DND-41 (cell line): ENCODE measurements at regions not wholly inside any gene's neighbourhood (a gene's known extent, or its start where the extent isn't known, plus 50 kb on each side); places are given as distances from the start of the nearest gene placed in this dataset.

Experiments
- ATAC-seq: fragments of 200-7000 bp; cut with Tn5 transposase; 3 replicates; pipeline ENCODE4 v1.9.1; 2021; ENCODE audit warnings: low read depth; ENCODE audit not compliant: insufficient read depth
- DNase-seq: peaks from one replicate; pipeline ENCODE4 v3.0.0-alpha.2; 2020
- H2AFZ ChIP-seq: 2 replicates; pipeline ENCODE4 v1.6.0; 2012; ENCODE audit warnings: low read depth, low read length
- H3K27ac ChIP-seq: 2 replicates; pipeline ENCODE4 v1.5.1; 2012; ENCODE audit warnings: low read length, inconsistent platforms
- H3K27me3 ChIP-seq: fragments of 200-600 bp; sonication (generic); 2 replicates; pipeline ENCODE4 v1.6.0; 2012; ENCODE audit warnings: low read length, mild to moderate bottlenecking, inconsistent platforms; ENCODE audit not compliant: insufficient read depth, poor library complexity
- H3K36me3 ChIP-seq: 2 replicates; pipeline ENCODE4 v1.5.1; 2012; ENCODE audit warnings: low read length, inconsistent platforms; ENCODE audit not compliant: insufficient read depth
- H3K4me1 ChIP-seq: 2 replicates; pipeline ENCODE4 v1.5.1; 2012; ENCODE audit warnings: mild to moderate bottlenecking, low read length; ENCODE audit not compliant: insufficient read depth
- H3K4me2 ChIP-seq: 2 replicates; pipeline ENCODE4 v1.6.0; 2012; ENCODE audit warnings: mild to moderate bottlenecking, moderate library complexity, low read length, inconsistent platforms; ENCODE audit not compliant: insufficient read depth
- H3K4me3 ChIP-seq, 2 experiments: fragments of 200-600 bp in 1 of 2; shearing (Covaris generic) in 1 of 2; 2 replicates each; pipeline ENCODE4 v1.5.1; 2012 to 2016; ENCODE audit warnings: inconsistent platforms in 2 of 2, low read length in 2 of 2, mild to moderate bottlenecking in 2 of 2, low read depth in 1 of 2, moderate library complexity in 1 of 2
- H3K79me2 ChIP-seq: 2 replicates; pipeline ENCODE4 v1.6.0; 2012; ENCODE audit warnings: low read length, inconsistent platforms; ENCODE audit not compliant: insufficient read depth
- H3K9ac ChIP-seq: 2 replicates; pipeline ENCODE4 v1.6.0; 2012; ENCODE audit warnings: low read depth, mild to moderate bottlenecking, inconsistent platforms, low read length, moderate library complexity
- H3K9me3 ChIP-seq: 2 replicates; pipeline ENCODE4 v1.5.1; 2012; ENCODE audit warnings: low read length, moderate library complexity, mild to moderate bottlenecking, inconsistent platforms; ENCODE audit not compliant: insufficient read depth, severe bottlenecking
- H4K20me1 ChIP-seq: 2 replicates; pipeline ENCODE4 v1.6.0; 2012; ENCODE audit warnings: low read length; ENCODE audit not compliant: insufficient read depth
- CTCF ChIP-seq: IDR thresholded peaks from 2 replicates; pipeline ENCODE4 v1.5.1; 2012; ENCODE audit warnings: borderline replicate concordance, low read length, moderate library complexity, mild to moderate bottlenecking; ENCODE audit not compliant: poor library complexity, severe bottlenecking; ENCODE audit errors: extremely low read depth
- EZH2 ChIP-seq: IDR thresholded peaks from 3 replicates; pipeline ENCODE4 v1.6.1; 2012; ENCODE audit warnings: borderline replicate concordance, low read depth, mild to moderate bottlenecking, moderate library complexity, low read length, inconsistent platforms; ENCODE audit not compliant: severe bottlenecking

GRCh38 chr19:30253581-30253996 is 118.6 kb upstream of the ZNF536 start:
- Histone ChIP-seq H3K4me1 (no peaks in the 10 kb centered on the region), H3K27ac (no peak overlapping the region), H3K9ac (no peak overlapping the region), H3K4me2 (no peak overlapping the region), H3K79me2 (no peaks in the 10 kb centered on the region), H2AFZ (no peak overlapping the region), H3K36me3 (no peaks in the 10 kb centered on the region), H3K4me3 (no peak overlapping the region), H3K27me3 (peaks cover 9% of the 10 kb centered on the region), H4K20me1 (no peaks in the 10 kb centered on the region), H3K9me3 (no peaks in the 10 kb centered on the region)
- TF ChIP-seq EZH2 (no peak), CTCF (no peak)
- ATAC-seq = no peak
- no peak for DNase-seq

GRCh38 chr19:30254158-30254557 is 118.0 kb upstream of the ZNF536 start:
- Histone ChIP-seq H3K9ac (no peak overlapping the region), H3K79me2 (no peaks in the 10 kb centered on the region), H3K4me3 (no peak overlapping the region), H2AFZ (no peak overlapping the region), H3K4me1 (no peaks in the 10 kb centered on the region), H3K27me3 (peaks cover 9% of the 10 kb centered on the region), H3K27ac (no peak overlapping the region), H4K20me1 (no peaks in the 10 kb centered on the region), H3K9me3 (no peaks in the 10 kb centered on the region), H3K36me3 (no peaks in the 10 kb centered on the region), H3K4me2 (no peak overlapping the region)
- DNase-seq (no peak), ATAC-seq (no peak)
- TF ChIP-seq EZH2 = no peak
- TF ChIP-seq CTCF = no peak

- no peak for ATAC-seq
These were observed 117.4 kb upstream of the ZNF536 start for GRCh38 chr19:30254789-30255188.

More at GRCh38 chr19:30254789-30255188, 117.4 kb upstream of the ZNF536 start:
- no peaks in the 10 kb centered on the region for H3K79me2 ChIP-seq
- H3K4me3 ChIP-seq = no peak overlapping the region
- no peak overlapping the region for H2AFZ ChIP-seq
- H3K36me3 ChIP-seq = no peaks in the 10 kb centered on the region
- DNase-seq = no peak
- H3K9ac ChIP-seq = no peak overlapping the region
- no peak overlapping the region for H3K4me2 ChIP-seq
- no peak overlapping the region for H3K27ac ChIP-seq
- TF ChIP-seq CTCF = no peak
- TF ChIP-seq EZH2 = no peak
- no peaks in the 10 kb centered on the region for H4K20me1 ChIP-seq
- H3K4me1 ChIP-seq = no peaks in the 10 kb centered on the region
- no peaks in the 10 kb centered on the region for H3K9me3 ChIP-seq
- H3K27me3 ChIP-seq = peaks cover 9% of the 10 kb centered on the region
